Ammon's horn (tissue), 1 donor: ENCODE measurements at regions not wholly inside any gene's neighbourhood (a gene's known extent, or its start where the extent isn't known, plus 50 kb on each side); places are given as distances from the start of the nearest gene placed in this dataset.

ENCODE experiments used
- DNase-seq: peaks from one replicate; pipeline ENCODE4 v3.0.0-alpha.2; 2016; ENCODE audit warnings: low spot score

DNA sequence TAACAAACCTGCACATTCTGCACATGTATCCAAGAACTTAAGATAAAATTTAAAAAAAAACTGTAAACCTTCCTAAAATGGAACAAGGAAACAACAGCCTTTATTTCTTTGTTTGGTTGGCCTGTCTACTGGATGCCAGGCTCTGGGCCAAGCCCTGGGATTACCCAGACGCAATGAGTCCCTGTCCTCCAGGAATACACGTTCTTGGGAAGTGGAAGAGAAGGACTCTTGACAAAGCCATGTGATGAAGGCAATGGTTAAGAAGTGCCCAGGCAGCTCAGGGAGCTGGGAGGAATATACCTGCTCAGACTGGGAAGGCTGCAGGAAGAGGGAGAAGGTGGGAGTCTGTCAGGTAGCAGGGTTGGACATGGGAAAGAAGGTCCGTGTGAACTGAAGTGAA, 115.4 kb downstream of the AXIN2 start:
- peak; percentile 21 for DNase-seq

DNA sequence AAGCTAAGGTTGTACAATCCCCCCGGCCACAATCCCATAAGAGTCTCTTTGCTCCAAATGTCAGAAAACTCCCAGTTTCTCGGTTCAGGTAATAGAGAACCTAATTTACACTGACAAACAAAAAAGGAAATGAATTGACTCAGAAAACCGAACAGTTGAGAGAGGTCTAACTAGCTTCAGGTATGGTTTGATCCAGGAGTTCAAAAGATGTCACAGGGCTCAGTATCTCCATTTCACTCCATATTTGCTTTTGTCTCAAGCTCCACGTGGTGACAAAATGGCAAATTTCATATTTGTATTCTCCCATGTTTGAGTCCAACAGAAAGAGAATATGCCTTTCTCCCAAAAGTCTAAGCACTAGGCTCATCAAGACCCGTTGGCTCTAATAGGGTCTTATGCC, 117.4 kb downstream of the AXIN2 start:
- no peak for DNase-seq

DNA sequence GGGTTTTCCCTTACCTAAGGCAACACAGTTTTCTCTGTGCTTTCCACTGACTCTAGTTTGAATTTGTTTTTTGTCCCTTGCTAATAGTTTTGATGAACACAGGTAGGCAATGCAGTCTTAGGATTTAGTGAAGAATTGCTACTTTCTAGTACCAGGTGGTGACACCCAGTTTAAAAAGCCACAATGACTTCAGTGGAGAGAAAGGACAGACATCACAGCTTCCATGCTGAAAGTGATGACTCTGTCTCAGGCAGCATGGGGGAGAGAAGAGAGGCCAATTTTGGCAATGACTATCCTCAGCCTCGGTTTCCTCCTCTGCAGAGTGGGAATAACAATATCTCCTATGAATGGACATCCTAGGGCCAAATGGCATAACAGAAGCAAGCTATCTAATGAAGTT, 118.8 kb downstream of the AXIN2 start:
- DNase-seq = no peak

DNA sequence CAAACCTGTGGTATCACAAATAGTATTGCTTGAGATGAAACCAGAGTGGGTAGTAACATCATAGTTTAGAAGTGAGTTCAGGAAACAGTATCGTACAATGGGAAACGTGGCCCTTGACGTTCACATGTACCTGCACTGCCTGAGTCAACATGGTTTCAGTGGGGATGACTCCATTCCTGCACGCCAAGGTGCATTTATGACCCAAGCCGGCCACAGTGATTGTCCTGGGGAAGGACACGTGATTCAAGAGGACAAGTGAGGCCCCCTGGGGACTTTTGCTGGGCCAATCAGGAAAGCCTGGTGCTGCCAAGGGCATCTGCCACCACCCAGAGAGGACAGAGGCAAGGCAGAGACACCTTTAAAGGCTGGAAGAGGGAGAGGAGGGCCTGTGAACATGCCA, 119.2 kb downstream of the AXIN2 start:
- DNase-seq = no peak

DNA sequence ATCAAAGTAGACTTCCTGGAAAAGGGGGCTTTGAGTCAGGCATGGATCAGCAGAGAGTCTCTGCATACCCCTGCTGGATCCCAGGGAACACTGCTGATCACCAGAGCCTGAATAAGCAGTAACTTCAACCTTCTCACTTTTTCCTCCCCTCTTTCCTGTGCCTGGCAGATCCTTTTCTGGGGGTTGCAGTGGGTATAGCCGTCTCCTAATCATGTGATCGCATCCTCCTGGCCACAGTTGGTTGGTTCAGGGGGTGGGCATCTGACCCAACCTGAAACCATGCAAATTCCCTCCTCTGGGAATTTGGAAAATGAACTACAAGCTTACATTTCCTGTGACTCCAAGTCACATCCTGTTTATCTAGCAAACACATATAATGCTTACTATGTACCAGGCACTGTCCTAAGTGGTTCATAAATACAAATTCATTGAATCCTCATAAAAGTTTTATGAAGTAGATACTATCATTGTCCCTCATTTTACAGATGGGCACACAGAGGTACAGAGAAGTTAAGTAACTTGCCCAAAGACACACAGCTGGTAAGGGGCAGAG, 120.3 kb downstream of the AXIN2 start:
- DNase-seq = no peak

DNA sequence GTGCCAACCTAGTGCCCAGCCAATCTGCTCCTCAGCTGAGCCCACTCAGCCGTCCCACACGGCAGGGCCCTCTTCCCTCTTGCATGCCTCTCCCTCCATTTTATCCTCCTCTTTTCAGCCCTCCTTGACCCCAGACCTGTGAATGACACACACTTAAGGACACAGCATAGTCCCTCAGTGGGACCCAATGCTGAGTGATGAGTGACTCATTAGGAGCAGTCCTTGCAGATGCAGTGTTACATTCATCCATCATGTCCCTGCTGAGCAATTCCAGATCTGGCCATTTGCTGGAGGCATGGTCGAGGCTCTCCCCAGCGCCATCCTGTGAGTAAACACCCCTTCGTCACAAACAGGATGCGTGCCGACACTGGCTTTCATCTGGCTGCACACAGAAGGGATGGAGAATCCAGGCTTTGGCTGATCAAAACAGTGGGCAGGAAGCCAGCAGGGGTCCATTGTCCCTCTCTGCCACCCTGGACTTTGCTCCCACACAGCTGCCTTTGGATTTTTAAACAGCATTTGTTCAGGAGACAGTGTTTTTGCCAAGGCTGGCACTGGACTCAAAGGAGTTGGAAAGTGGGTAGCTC, 122.6 kb downstream of the AXIN2 start:
- peak; percentile 8 for DNase-seq

DNA sequence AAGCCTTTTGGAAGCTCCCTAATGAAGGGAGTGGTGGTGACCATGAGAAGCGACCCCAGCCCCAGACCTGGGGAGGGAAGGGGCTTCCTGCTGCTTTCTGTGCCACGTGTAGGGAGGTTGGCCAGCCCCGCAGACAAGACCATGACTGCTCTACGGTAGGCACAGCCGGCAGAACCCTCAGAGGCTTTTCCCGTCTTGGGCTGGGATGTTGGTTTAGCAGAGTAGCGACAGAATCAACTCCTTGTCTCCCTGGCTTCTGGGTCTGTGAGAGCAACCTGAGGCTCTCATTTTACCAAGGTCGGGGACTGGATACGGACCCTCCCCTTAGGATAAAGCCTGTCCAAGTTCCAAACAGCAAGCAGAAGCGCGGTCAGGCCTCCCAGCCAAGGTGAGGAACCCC, 123.3 kb downstream of the AXIN2 start:
- no peak for DNase-seq

DNA sequence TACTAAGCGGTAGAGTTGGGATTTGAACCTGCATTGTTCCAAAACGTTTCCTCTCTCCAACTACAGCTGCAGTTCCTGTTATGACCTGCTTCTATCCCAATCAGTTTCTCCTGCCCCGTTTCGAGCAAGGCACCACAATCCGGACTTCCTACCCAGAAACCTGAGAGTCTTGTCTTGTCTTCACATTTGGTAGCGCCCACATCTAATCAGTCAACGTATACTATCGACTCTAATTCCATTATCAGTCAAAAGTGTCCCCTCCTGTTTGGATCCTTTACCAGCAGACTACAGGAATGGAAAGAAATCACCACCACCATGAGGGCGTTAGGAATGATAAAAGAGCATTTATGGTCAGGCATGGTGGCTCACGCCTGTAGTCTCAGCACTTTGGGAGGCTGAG, 124.6 kb downstream of the AXIN2 start:
- no peak for DNase-seq

DNA sequence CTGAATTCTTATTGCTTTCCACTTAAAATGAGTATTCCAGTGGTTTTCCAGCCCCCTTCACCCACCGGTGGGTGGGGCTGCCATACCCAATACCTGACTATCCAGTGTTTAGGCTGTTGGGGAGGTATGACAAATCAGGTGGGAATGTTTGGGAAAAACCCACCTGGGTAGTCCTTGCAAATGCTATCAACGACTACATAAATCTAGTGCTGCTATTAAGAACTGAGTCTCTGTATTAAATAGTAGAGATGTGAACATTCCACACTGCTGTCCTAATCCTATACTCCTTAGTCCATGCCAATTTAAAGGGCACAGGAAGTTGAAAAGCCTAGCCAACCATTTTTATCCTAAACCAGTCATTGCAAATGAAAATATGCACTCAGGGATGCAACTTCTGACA, 126.6 kb downstream of the AXIN2 start:
- no peak for DNase-seq

DNA sequence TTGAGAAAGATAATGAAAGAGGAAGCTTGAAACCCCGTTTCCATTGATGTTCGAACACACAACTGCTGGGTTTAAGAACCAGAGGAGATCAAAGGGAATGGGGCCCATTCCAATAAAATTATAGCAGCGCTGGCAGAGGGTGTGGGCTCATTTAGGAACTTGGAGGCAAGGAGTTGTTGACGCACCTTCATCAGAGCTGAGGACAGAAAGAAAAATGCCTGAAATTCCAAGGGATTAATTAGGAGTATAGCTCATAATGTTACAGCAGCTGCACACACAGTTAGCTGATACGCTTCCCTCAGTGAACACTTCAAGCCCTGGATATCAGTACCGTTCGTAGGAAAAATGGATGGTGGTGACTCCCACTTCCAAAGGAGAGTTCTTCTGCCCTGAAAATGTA, 127.2 kb downstream of the AXIN2 start:
- DNase-seq = no peak

DNA sequence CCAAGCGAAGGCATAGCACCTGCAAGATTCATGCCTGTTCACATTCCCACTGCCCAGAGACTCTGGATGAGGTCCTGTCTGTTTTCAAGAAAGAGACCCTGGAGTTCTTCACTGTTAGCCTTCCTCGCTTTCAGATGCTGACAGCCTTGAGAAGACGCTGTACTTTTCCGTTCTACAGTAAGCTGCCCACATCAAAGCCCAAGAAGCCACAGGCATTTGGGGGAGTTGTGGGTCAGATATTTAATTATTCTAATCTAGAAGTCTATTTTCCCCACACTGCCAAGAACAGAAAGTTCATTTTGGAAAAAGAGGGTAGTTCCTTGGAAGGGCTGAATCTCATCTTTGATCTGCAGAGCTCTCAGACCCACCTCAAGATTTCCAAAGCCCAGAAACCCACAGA, 127.9 kb downstream of the AXIN2 start:
- DNase-seq = no peak

DNA sequence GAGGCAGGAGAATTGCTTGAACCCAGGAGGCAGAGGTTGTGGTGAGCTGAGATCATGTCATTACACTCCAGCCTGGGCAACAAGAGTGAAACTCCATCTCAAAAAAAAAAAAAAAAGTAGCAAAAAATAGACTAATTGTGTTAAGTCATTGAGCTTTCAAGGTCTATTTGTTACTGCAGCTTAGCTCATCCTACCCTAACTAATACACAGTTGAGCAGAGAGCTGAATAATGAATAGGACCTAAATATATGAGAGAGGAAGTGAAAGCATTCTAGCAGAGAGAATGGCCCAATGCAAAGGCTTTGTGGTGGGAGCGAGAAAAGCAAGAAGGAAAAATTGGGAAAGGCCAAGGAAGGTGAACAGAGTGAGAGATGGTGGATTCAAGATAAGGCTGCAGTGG, 128.3 kb downstream of the AXIN2 start:
- no peak for DNase-seq

DNA sequence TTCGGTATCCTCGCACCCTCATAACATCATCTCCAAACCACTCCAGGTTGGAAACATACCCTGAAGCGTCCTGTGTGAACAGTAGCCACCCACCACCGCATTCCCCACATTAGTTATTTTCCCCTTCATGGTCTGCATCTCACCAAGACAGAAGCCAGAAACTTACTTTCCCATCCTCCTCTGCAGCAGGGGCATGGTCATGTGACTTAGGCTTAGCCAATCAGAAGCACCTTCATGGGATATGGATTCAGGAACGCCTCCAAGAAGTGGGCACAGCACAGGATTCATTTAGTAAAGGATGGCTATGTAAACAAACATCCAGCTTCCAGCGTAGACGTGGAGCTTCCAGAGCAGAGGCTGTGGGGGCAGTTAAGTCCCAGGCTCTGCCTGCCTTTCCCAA, 130.3 kb downstream of the AXIN2 start:
- no peak for DNase-seq

DNA sequence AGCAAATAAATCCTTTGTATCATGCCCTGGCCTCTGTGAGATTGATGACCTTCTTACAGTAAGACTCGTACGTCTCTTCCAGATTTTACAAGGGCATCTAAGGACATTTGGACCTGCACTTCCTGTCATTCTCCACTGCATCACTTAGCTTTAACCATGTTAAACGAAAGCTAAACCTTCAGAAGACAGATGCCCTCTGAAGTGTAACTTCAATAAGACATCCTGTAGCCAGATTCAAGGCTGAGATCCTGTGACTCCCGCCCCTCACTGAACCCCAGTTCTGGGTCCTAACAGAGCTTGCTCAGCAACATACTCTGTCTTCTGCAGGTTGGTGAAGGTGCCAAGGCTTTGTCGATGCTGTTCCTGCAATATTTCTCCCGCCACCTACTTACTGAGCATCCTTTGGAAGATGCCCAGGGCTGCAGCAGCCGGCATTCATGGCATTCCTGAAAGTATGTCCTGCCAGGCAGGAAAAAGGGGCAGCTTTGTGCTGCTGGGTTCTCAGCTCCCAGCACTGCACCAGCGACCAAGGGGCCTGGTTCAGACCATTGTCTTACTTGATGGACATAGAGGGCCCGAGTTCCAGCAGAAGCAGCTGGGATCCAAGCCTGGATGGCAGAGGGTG, 131.1 kb downstream of the AXIN2 start:
- no peak for DNase-seq

DNA sequence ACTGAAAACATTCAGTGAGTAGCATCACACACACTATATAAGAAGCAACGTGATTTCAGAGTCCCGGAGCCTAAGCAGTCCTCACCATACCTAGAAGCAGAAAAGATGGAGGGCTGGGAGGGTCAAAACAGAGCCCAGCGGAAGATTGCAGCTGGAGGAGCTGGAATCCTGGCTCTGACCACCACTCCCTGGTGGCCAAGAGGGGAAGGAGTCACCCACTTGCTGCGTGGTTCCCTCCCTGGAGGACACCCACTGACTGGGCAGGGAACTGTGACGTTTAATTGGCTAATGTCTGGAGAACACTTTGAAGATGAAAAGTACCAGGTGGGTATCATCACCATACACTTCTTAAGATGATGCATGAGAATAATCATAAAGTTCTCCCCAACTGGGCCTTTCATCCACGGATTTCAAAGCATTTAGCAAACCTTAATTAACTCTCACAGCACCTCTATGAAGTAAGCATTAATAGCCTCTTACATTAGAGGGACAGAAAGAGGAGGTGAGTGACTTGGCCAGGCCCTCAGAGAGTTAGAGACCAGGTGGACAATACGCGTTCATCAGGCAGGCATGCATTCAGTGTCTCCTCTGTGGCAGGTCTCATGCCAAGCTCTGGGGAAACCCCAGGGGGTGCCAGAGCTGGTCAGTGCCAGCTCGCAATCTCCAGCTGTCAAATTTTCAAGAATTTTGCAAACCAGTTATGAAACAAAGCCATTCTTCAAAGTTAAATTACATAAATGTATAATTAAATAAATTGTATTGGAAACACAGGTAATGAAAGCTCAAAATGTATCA, 137.9 kb downstream of the AXIN2 start:
- no peak for DNase-seq

DNA sequence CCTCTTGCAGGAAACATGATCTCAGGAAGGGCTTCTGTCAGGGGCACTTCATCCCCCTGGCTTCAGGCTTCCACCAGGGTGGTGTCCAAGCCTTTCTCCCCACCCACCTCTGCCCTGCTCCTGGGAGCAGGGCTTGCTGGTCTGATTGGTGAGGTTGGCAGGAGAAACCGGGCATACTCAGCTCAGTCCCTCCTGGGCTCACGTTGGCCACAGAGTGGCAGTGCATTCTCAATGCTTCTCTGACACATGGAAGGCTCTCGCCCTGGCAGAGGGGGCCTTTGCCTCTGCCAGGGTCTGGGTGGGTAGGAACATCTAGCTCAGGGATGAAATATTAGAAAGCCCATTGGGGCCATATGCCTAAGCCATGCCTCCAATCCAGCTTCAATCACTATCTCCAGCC, 142.8 kb downstream of the AXIN2 start:
- DNase-seq = peak; percentile 50

DNA sequence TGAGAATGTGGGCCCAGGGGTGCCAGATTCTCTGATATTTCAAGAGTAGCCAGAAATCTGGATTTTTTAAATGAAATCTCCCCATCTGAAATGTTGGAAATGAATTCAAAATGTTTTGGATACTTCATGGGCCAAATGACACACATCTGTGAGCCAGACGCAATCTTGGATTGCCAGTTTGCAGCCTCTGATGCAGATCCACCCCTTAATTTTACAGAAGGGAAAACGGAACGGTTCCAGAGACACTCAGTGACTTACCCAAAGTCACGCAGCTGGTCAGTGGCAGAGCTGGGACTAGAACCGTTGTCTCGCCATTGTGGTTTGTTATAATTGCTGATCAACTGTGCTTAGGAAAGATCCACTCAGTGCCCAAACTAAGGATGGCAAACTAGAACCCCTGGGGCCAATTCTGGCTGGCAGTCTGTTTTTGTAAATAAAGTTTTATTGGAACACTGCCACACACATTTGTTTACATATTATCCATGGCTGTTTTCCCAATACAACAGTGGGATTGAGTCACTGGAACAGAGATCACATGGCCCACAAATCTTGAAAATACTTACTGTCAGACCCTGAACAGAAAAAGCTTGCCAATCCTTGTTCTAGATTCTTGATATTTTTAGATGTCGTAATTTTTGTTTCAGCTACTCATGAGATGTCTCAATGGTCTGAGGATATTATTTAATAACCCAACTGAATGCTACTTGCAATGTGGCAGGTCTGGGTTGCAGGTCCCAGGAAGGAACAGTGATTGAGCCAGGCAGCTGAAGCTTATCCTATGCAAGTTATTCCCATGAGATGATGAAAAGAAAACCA, 143.8 kb downstream of the AXIN2 start:
- DNase-seq = no peak

DNA sequence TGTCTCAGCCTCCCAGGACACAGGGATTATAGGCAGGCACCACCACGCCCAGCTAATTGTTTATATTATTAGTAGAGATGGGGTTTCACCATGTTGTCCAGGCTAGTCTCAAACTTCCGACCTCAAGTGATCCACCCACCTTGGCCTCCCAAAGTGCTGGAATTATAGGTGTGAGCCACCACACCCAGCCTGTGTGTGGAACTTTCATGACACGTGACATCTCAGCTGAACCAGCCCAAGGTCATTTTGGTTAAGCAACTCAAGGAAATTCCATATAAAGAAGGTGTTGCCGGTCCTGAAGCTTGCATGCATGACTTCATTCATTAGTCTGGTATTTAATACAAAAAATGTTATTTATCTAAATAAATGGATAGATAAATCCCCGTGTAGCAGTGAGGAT, 145.5 kb downstream of the AXIN2 start:
- DNase-seq = no peak

DNA sequence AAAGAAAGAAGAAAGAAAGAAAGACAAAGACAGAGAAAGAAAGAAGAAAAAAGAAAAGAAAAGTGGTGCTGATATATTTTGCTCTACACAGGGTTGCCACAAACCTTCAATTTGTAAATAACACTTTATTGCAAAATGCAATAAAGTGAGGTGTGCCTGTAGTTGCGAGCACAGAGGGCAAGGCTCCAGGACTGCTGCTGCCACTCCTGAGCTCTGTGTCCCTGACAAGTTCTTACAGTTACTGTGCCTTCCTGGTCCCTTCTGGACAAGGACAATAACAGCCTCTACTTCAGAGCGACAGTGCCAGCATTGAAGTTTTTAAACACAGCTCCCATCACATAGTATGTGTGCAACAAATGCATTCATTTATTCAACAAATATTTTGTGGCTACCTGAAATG, 148.1 kb downstream of the AXIN2 start:
- no peak for DNase-seq

DNA sequence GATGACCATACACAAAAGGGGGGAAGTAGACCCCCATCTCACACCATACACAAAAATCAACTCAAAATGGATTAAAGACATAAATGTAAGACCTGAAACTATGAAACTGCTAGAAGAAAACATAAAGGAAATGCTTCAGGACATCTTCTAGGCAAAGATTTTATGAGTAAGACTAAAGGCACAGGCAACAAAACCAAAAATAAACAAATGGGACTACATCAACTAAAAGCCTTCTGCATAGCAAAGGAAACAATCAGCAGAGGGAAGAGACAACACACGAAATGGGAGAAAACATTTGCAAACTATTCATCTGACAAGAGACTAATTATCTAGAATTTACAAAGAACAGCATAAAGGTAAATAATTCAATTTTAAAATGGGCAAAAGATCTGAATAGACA, 152.1 kb downstream of the AXIN2 start:
- DNase-seq = no peak

DNA sequence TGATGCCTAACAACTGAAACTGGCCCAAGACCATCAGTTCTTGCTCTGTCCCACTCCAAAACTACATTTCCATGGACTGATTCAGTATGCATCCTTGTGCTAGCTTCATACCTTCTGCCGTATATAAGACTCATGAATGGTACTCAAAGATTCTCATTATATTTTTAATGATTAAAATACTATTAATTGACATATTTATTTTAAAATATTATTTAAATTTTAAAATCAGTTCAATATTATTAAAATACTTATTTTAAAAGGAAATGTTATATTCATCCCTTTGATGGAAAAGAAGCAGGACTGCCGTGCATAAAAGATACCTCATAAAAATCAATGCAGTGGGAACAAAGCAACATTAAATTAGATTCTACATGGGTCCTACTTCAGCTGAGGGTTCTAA, 153.4 kb downstream of the AXIN2 start:
- no peak for DNase-seq

DNA sequence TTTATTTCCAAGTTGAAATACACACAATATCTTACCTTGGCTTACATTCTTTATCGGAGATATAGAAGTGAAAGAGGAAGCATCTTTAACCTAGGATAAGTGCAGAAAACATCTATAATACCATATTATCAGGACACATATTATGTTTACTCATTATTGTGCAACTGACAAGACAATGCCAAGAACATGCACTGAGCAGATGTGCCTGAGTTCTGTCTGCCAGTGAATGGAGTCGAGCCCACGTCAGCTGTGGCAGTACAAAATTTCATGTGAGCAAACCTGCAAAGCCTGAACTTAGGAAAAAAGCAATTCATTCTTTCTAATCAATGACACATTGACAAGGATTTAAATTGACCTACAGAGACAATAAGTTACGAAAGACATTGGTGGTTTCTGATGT, 154.4 kb downstream of the AXIN2 start:
- peak; percentile 48 for DNase-seq
